GM18520 (cell line): ENCODE measurements at regions not wholly inside any gene's neighbourhood (a gene's known extent, or its start where the extent isn't known, plus 50 kb on each side); places are given as distances from the start of the nearest gene placed in this dataset.
"Not testable (repeated sequence)": the region's sequence is repeated elsewhere in the genome, so short reads cannot be mapped to it uniquely, and the experiment has no call there.

Experiments used
- ATAC-seq: cut with Tn5 transposase; IDR thresholded peaks from one replicate; pipeline ENCODE4 v1.9.1; 2021; ENCODE audit not compliant: unreplicated experiment

DNA sequence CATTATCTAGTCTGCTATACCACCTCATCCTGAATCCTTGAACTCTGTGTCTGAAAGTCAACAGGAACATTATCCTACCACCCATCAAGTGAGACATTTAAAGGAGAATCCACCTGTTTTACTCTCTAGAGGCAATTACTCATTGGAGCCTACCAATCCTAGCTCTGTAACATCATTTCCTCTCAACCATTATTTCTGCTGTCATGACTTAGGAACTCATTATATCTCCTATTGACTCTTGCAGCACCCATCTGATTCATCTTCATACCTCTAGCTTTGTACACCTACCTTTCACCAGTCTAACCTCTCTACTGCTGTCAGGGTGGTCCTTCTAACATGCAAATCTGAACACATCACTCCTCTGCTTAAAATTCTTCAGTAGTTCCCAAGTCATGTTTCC, 481.5 kb downstream of the NFIB start:
- ATAC-seq: no peak

DNA sequence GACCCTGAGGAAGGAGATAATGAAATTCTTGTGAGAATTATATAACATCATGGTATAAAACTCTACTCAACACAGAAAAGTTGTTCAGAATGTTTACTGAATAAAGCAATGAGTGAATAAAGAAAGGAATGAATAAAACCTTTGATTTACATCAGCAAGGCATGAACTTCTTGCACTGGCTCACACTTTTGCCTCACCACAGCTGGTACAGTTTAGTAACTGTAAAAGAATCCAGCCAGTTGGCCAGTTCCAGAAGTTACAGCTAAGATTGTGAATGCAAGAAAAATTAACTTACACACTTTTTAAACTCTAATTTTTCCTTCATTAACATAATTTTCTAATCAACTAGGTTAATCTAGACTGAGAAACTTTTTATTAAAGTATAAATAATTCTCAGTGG, 490.9 kb downstream of the NFIB start:
- ATAC-seq: no peak

GRCh38 chr9:13817754-13818278, 496.1 kb downstream of the NFIB start:
- ATAC-seq: no peak

GRCh38 chr9:13816837-13817236, 497.1 kb downstream of the NFIB start:
- no peak for ATAC-seq

DNA sequence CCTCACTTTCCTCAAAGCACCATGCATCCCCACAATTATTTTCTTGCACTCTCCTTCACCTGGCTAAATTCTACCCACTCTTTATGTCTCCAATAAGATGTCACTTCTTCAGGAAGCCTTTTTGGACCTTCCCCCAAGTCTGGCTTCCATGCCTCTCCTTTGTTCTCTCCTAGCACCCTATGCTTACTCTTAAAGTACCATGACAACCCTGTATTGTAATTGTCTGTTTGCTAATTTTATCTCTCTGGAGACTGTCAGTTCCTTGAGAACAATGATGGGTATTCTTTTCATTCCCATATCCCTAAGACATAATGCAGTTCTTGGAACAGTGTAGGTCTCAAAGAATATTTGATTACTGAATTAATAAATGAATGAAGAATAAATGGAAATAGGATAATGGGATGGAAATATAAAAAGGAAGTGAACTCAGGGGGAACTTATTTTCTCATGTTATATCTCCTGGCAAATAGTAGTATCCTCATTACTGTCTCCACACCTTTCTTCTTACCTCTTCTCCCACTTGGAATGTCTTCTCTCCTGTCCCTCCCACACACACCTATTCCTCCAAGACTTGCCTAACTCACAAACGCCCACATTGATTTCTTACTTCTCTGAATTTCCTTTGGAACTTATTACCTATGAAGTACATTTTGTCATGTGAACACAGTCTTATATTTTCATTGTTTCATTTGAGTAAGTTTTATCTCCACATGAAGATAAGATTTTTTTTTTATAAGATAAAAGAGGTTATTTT, 499.1 kb downstream of the NFIB start:
- no peak for ATAC-seq

- no peak for ATAC-seq
Observed at GRCh38 chr9:13811876-13812275, 502.1 kb downstream of the NFIB start.

DNA sequence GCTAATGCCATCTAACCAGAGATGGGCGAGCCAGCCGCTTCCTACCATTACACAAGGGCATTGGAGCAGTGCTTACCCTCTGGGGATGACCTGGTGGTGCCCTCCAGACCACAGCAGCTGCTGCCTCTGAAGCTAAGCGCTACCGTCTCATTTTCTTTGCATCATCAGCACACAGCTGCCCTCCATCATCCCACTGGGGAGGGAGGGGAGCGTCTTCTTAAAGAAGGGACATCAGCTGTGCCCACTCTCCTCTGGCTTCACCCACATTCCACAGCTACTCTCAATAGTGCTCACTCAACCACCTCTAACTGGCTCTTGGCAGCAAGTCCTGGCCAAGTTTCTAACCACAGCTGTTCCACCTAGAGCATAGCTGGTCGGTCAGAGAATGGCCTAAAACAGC, 503.4 kb downstream of the NFIB start:
- ATAC-seq: no peak

DNA sequence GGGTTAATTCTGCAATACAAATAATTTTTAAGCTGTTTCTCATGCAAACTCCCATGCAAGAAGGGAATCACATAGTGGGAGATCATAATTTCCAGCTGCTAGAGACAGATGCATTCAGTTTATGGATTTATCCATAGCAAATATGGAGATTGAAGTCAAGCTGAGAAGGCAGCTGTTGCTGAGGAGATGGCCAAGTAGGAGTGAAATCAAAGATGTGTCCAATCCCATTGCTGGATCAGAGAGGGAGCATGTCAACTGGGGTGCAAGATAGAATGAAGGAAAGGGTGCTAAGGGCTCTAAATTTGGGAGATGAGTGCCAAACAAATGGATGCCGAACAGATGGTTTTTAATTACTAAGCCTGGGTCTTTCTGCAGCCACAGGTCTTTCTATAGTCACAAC, 504.5 kb downstream of the NFIB start:
- ATAC-seq: no peak

GRCh38 chr9:13807118-13807517, 506.8 kb downstream of the NFIB start:
- no peak for ATAC-seq

GRCh38 chr9:13806714-13807113, 507.2 kb downstream of the NFIB start:
- ATAC-seq: no peak

- no peak for ATAC-seq
Observed at GRCh38 chr9:13805546-13805945, 508.4 kb downstream of the NFIB start.

- ATAC-seq: no peak
Observed at GRCh38 chr9:13804532-13804931, 509.4 kb downstream of the NFIB start.

GRCh38 chr9:13800776-13801175, 513.2 kb downstream of the NFIB start:
- ATAC-seq: no peak

DNA sequence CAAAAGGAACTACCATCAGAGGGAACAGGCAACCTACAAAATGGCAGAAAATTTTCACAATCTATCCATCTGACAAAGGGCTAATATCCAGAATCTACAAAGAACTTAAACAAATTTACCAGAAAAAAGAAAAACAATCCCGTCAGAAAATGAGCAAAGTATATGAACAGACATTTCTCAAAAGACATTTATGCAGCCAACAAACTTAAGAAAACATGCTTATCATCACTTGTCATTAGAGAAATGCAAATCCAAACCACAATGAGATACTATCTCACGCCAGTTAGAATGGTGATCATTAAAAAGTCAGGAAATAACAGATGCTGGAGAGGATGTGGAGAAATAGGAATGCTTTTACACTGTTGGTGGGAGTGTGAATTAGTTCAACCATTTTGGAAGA, 516.2 kb downstream of the NFIB start:
- ATAC-seq: not testable (repeated sequence)

GRCh38 chr9:13791816-13792215, 512.3 kb upstream of the MPDZ start:
- ATAC-seq: no peak

GRCh38 chr9:13790055-13790454, 510.6 kb upstream of the MPDZ start:
- no peak for ATAC-seq

DNA sequence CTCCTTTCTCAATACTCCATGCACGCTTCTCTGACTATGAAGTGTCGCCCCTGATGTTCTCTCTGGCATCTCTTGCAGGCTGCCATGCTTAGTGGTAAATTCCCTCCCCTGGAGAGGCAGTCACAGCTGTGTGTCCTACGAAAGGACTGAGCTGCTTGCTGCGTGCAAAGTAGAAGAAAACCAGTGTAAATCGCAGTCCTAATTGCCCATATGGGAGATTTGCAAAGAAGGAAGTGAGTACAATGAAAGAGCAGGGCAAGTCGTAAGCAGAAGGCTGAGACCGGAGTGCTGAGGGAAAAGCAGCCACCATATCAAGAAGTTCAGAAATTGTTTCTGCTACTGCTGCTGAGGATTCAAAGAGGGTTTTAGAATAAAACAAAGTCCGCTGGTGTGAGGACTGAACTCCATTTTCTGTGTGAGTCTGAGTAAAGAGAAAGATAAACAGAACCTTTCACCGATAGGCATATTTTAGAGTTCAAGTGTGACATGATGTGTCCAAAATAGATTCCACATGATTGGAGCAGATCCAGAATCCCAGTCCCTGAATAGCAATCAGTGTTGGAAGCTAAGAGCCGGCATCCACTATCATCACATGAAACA, 507.8 kb upstream of the MPDZ start:
- no peak for ATAC-seq

GRCh38 chr9:13786711-13787110, 507.2 kb upstream of the MPDZ start:
- no peak for ATAC-seq

DNA sequence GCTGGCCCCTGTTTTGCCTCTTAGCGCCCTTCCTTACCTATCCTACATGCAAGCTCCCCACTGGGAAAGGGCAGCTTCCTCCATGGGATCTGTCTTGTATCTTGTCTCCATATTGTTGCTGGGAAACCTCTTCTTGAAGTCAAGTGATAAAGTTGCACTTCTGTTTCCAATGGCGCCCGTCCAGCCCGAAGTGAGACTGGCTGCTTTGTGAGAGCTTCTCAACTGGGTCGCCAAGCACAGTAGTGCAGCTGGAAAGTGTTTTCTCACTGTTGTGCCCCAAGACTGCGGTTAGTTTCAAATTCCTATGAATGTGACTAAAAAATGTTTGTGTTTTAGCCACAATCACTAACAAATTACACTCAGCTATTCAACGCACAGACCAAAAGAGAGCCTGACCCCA, 506.6 kb upstream of the MPDZ start:
- no peak for ATAC-seq

DNA sequence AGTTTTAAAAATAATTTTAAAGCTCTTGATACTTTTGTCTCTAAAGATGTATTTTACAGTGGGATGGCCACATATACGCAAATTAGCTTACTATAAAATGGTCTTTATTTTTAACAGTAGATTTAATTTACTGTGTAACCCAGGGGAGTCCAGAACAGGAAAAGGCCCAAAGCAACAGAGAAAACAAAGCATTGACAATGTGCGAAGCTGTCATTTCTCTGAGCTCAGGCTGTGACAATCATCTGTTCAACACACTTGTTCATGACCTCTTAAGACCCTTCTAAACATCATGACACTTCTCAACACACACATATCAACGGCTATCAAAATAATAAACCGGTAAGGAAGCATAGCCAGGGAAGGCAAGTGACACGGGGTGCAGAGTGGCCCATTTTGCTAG, 499.6 kb upstream of the MPDZ start:
- ATAC-seq: no peak

- ATAC-seq: no peak
Observed at GRCh38 chr9:13778631-13779030, 499.1 kb upstream of the MPDZ start.

- no peak for ATAC-seq
Observed at GRCh38 chr9:13770956-13771355, 491.5 kb upstream of the MPDZ start.

DNA sequence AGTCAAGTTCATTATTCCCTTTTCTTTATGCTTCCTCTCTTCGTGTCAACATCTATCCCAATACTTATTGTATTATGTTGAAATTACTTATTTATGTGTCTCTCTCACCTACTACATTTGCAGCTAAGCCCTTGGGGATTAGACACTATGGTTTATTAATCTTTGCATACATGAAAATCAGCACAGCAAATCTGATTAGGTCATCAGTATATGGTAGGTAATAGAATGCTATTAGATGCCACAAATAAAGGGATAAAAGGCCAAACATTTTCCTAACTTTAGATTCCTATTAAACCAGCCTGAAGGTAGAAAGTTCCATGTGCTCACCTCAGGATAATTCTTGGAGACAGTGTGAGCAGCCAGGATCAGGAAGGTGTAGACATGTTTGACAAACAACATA, 490.1 kb upstream of the MPDZ start:
- no peak for ATAC-seq
